GM18517 (cell line): ENCODE measurements at regions not wholly inside any gene's neighbourhood (a gene's known extent, or its start where the extent isn't known, plus 50 kb on each side); places are given as distances from the start of the nearest gene placed in this dataset.

Source experiments
- ATAC-seq: cut with Tn5 transposase; IDR thresholded peaks from one replicate; pipeline ENCODE4 v1.9.1; 2021; ENCODE audit warnings: mild to moderate bottlenecking, moderate library complexity; ENCODE audit not compliant: unreplicated experiment

- no peak for ATAC-seq
Measured at GRCh38 chr9:108139900-108140299, 650.3 kb upstream of the KLF4 start.

GRCh38 chr9:108138516-108138915 is 648.9 kb upstream of the KLF4 start:
- no peak for ATAC-seq

GRCh38 chr9:108136656-108137055 is 647.1 kb upstream of the KLF4 start:
- ATAC-seq, result no peak

- ATAC-seq, result no peak
Measured at GRCh38 chr9:108134486-108135128, 645.0 kb upstream of the KLF4 start.

- ATAC-seq, result no peak
Measured at GRCh38 chr9:108133680-108134079, 644.1 kb upstream of the KLF4 start.

- no peak for ATAC-seq
Measured at GRCh38 chr9:108133101-108133500, 643.5 kb upstream of the KLF4 start.

GRCh38 chr9:108130905-108131304 is 641.3 kb upstream of the KLF4 start:
- ATAC-seq, result no peak

- no peak for ATAC-seq
Measured at GRCh38 chr9:108125625-108126024, 636.1 kb upstream of the KLF4 start.

- no peak for ATAC-seq
Measured at GRCh38 chr9:108119530-108120113, 630.1 kb upstream of the KLF4 start.

GRCh38 chr9:108117795-108118194 is 628.2 kb upstream of the KLF4 start:
- no peak for ATAC-seq

- ATAC-seq, result no peak
Measured at GRCh38 chr9:108117306-108117705, 627.7 kb upstream of the KLF4 start.

- no peak for ATAC-seq
Measured at GRCh38 chr9:108113596-108113995, 624.0 kb upstream of the KLF4 start.

GRCh38 chr9:108109927-108110690 is 620.5 kb upstream of the KLF4 start:
- ATAC-seq, result no peak

- no peak for ATAC-seq
Measured at GRCh38 chr9:108108852-108109448, 619.4 kb upstream of the KLF4 start.

- ATAC-seq, result no peak
Measured at GRCh38 chr9:108108280-108108851, 618.8 kb upstream of the KLF4 start.

- no peak for ATAC-seq
Measured at GRCh38 chr9:108105885-108106284, 616.3 kb upstream of the KLF4 start.

- ATAC-seq, result no peak
Measured at GRCh38 chr9:108104991-108105390, 615.4 kb upstream of the KLF4 start.

- no peak for ATAC-seq
Measured at GRCh38 chr9:108103046-108103693, 613.6 kb upstream of the KLF4 start.

GRCh38 chr9:108101410-108101809 is 611.8 kb upstream of the KLF4 start:
- no peak for ATAC-seq

- ATAC-seq, result no peak
Measured at GRCh38 chr9:108100571-108100970, 611.0 kb upstream of the KLF4 start.

- ATAC-seq, result no peak
Measured at GRCh38 chr9:108099854-108100253, 610.3 kb upstream of the KLF4 start.
